ENCODE measurements at regions not wholly inside any gene's neighbourhood (a gene's known extent, or its start where the extent isn't known, plus 50 kb on each side); places are given as distances from the start of the nearest gene placed in this dataset. TPM values are rescaled to one million over a fixed set of nuclear protein-coding genes. Genes with fewer than 3 reads are reported as not detected.

- no peak for DNase-seq (ENCODE audit: low read depth)
- TF ChIP-seq CTCF (IDR thresholded peaks at IDR 0.05; ENCODE audit: insufficient read depth, low read length), result no peak
Observed at GRCh38 chr1:24984800-24985522, 54.9 kb upstream of the RUNX3 start.

DNA sequence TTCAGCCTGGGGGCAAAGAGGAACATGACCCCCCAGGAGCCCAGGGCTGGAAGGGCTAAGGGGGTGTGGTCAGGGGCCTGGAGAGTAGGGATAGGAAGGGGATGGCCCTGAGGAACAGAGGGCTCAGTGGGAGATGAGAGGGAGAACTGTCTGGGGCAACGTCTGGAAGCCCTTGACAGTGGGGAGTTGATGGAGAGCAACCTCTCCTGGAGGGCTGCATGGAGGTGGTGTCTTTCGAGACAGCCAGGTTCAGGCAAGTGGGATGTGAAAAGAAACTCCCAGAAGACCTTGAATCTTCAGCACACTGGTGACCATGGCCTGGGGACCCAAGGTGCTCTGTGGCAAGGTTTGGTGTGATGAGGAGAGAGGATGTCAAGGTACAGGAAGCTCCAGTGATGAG lies 54.2 kb upstream of the RUNX3 start:
- no peak for TF ChIP-seq CTCF (IDR thresholded peaks at IDR 0.05; ENCODE audit: insufficient read depth, low read length)

More at GRCh38 chr1:24984800-24985522, 54.9 kb upstream of the RUNX3 start:
- no peak overlapping the region for H3K4me3 ChIP-seq (ENCODE audit: low read depth, low read length)

DNA sequence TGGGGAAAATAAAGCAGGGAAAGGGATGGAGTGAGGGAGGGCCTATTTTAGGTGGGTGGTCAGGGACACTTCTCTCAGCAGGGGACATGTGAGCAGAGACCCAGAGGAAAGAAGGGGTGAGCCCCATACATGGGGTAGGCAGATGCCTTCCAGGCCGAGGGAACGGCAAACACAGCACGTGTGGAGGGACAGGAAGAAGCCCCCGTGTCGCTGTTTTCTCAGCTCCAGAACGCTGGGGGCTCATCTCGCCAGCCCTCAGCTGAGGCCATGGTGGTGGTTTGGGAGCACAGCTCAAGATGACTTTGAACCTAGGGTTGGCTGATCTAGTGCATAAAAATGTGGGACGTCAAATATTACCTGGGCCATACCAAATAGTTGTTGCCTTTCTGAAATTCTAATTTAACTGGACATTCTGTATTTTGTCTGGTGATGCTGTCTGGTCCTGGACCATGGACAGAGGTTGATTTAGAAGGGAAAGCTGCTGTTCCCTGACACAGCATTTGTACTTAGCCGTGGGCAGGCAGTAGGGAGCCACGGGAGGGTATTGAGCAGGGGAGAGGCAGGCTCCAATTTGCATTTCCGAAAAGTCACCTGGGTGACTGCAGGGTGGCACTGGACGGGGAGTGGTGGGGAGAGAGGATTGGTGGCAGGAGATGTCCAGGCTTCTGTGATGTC lies 53.1 kb upstream of the RUNX3 start:
- no peak for TF ChIP-seq CTCF (IDR thresholded peaks at IDR 0.05; ENCODE audit: insufficient read depth, low read length)
- no peak for DNase-seq (ENCODE audit: low read depth)
- H3K4me3 ChIP-seq (ENCODE audit: low read depth, low read length), result no peak overlapping the region

More for the DNA sequence above, 54.2 kb upstream of the RUNX3 start:
- no peak overlapping the region for H3K4me3 ChIP-seq (ENCODE audit: low read depth, low read length)
- no peak for DNase-seq (ENCODE audit: low read depth)

DNA sequence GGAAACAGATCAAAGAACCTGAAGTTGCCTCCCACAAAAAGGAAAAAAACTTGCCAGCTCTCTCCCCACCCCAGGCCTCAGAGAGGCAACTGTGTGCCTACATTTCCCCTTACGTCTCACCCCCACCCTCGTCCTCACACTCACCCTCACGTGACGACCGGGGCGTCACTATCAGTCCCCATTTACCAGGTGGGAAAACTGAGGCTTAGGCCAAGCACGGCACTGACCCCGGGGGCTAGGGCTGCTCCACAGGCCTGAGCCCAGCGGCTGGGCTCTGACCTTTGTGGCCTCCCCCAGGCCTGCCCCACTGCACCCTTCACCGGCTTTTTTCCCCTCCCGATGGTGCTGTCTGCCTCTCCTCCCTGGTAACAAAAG lies 51.5 kb upstream of the RUNX3 start:
- no peak overlapping the region for H3K4me3 ChIP-seq (ENCODE audit: low read depth, low read length)
- DNase-seq (ENCODE audit: low read depth), result no peak
- no peak for TF ChIP-seq CTCF (IDR thresholded peaks at IDR 0.05; ENCODE audit: insufficient read depth, low read length)

DNA sequence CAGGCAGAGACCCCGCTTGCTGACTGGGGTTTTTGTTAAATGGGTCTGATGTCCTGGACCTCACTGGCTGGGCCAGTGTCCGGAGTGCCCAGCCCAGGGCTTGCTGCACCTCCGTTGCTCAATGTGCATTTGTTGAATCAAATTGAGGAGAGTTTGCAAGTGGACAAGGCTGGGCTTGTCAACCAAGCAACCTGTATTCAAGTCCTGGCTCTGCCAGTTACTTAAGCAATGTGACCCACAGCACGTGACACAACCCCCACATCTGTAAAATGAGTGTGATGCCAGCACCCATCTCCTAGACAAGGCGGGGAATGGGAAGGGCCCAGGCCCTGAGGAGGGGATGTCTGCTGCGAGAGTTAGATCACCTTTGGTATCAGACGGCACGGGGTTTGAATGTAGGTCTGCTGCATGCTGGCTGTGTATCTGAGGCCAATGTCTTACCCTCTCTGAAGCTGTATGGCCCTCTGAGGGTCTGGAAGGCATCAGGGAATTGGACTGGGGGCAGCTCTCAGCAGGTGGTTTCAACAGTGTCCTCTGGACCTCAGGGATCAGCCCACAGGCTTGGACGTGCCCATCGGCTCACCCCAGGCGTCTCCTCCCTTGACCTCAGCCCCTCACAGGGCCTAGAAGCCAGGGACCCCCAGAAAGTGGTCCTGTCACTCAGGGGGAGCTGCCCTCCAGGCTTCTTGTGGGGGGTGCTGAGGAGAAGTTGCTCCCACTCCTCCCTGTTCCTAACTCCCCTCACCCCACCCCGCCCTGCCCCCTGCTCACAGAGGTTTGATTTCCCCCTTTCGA lies 51.0 kb upstream of the RUNX3 start:
- no peak for TF ChIP-seq CTCF (IDR thresholded peaks at IDR 0.05; ENCODE audit: insufficient read depth, low read length)
- DNase-seq (ENCODE audit: low read depth), result no peak
- no peak overlapping the region for H3K4me3 ChIP-seq (ENCODE audit: low read depth, low read length)

Small RNAs in the stretch of these regions (small RNA-seq; reads per million reads assigned to genes)
- gene MIR4425, result not detected

All from fibroblast of the aortic adventitia (primary cell).